ENCODE measurements at regions not wholly inside any gene's neighbourhood (a gene's known extent, or its start where the extent isn't known, plus 50 kb on each side); places are given as distances from the start of the nearest gene placed in this dataset.
A peak's percentile ranks its signal among the peaks of the same experiment; 100 is the strongest.

DNA sequence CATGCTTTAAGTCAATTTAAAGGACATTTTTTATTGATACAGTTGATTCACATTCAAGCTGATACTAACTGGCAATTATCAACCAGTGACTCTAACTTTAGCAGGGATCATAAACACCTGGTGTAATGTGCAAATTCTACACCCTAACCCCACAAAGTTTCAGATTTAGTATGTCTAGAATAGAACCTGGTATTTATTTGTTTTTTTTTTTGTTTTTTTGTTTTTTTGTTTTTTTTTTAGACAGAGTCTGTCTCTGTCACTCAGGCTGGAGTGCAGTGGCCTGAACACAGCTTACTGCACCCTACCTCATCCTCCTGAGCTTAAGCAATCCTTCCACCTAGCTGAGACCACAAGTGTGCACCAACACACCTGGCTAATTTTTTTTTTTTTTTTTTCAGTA lies 311.2 kb upstream of the SEMA6A start:
- no peak for DNase-seq (ENCODE audit: low read depth in 2 of 2)
- H3K4me3 ChIP-seq (replicated peaks in 1 of 2; ENCODE audit: low read depth in 2 of 2, low read length in 2 of 2), result no peak overlapping the region
- TF ChIP-seq, protein P1, sequence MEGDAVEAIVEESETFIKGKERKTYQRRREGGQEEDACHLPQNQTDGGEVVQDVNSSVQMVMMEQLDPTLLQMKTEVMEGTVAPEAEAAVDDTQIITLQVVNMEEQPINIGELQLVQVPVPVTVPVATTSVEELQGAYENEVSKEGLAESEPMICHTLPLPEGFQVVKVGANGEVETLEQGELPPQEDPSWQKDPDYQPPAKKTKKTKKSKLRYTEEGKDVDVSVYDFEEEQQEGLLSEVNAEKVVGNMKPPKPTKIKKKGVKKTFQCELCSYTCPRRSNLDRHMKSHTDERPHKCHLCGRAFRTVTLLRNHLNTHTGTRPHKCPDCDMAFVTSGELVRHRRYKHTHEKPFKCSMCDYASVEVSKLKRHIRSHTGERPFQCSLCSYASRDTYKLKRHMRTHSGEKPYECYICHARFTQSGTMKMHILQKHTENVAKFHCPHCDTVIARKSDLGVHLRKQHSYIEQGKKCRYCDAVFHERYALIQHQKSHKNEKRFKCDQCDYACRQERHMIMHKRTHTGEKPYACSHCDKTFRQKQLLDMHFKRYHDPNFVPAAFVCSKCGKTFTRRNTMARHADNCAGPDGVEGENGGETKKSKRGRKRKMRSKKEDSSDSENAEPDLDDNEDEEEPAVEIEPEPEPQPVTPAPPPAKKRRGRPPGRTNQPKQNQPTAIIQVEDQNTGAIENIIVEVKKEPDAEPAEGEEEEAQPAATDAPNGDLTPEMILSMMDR (IDR thresholded peaks at IDR 0.05; ENCODE audit: low read depth, low read length), result no peak

DNA sequence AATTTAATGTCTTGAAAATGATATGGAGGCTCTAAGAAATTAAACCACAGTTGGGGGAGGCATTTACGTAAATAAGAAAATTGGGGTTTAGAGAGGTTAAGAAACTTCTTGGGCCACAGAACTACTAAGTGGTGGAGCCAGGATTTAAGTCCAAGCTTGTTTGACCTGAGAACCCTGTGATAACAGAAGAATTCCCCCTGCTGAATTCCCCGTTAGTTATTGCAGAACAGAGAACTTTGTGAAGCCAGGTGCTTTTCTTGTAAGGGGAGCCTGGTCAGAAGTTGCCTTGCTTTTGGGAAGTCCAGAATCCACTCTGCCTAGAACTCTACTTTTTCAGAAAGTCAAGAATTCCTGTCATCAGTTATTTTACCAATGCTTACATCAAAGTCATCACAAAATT lies 309.3 kb upstream of the SEMA6A start:
- TF ChIP-seq, protein P1 (IDR thresholded peaks at IDR 0.05; ENCODE audit: low read depth, low read length), result no peak
- no peak for DNase-seq (ENCODE audit: low read depth in 2 of 2)
- no peak overlapping the region for H3K4me3 ChIP-seq (replicated peaks in 1 of 2; ENCODE audit: low read depth in 2 of 2, low read length in 2 of 2)

DNA sequence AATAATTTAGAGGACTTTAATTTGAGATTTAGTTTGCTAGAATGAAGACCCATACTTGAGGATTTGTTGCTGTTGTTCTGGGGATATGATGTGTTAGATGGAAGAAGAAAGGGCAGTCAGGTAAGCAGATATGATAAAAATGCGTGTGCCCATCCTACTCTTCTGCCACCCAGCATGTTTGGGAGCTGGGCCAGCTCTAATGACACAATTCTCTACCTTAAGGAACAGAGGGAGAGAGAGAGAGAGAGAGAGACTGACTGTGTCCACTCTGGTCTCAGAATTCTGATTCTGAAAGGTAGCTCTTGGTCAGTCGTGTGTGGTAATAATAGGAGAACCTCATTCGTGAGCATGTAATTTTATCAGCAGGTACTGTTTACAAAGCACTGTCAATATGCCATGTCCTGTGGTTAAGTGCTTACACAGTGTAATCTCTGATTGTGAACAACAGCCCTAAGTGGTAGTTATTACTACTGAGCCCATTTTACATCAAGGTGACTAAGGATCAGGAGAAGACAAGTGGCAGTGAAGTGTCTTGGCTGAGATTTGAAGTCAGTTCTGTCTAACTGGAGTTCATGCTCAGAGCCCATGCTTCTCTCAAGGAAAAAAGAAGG lies 307.4 kb upstream of the SEMA6A start:
- no peak for DNase-seq (ENCODE audit: low read depth in 2 of 2)
- H3K4me3 ChIP-seq (replicated peaks in 1 of 2; ENCODE audit: low read depth in 2 of 2, low read length in 2 of 2), result no peak overlapping the region
- TF ChIP-seq, protein P1 (IDR thresholded peaks at IDR 0.05; ENCODE audit: low read depth, low read length), result no peak

DNA sequence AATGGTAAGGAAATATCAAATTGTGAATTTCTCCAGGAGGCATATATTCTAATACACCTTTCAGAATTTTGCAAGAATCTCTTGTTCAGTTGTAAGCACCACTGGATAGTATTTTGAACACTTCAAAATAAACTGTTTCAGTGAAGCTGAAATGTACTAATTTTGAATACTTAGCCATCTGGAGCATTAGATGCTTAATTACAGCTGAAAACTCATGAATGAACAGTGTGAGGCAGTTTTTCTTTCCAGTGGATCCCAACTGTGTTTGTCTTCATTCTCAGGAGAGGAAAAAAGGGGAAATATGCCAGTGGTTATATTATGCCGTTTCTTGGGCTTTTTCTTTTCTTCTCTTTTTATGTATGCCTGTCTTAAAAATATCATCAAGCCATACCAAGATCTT lies 306.0 kb upstream of the SEMA6A start:
- H3K4me3 ChIP-seq (replicated peaks in 1 of 2; ENCODE audit: low read depth in 2 of 2, low read length in 2 of 2), result no peak overlapping the region
- no peak for DNase-seq (ENCODE audit: low read depth in 2 of 2)
- TF ChIP-seq, protein P1 (IDR thresholded peaks at IDR 0.05; ENCODE audit: low read depth, low read length), result no peak

DNA sequence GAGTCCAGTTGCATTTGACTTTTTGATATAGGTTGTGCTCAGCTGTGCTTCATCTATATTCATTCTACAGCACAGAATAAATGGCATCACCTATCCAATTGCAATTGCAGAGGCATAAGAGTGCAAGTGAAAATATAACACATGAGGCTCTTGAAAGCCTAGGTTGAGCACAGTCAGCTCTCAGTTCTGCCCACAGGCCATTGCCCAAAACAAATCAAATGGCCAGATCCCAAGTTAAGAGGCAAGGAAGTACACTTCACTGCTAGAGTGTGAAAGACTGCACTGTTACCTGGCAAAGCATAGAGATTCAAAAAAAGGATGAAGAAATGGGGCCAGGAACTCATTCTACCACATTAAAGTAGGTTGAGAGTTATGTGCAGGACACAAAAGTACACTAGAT lies 305.5 kb upstream of the SEMA6A start:
- H3K4me3 ChIP-seq (replicated peaks in 1 of 2; ENCODE audit: low read depth in 2 of 2, low read length in 2 of 2), result no peak overlapping the region
- DNase-seq (ENCODE audit: low read depth in 2 of 2), result no peak
- TF ChIP-seq, protein P1 (IDR thresholded peaks at IDR 0.05; ENCODE audit: low read depth, low read length), result no peak

DNA sequence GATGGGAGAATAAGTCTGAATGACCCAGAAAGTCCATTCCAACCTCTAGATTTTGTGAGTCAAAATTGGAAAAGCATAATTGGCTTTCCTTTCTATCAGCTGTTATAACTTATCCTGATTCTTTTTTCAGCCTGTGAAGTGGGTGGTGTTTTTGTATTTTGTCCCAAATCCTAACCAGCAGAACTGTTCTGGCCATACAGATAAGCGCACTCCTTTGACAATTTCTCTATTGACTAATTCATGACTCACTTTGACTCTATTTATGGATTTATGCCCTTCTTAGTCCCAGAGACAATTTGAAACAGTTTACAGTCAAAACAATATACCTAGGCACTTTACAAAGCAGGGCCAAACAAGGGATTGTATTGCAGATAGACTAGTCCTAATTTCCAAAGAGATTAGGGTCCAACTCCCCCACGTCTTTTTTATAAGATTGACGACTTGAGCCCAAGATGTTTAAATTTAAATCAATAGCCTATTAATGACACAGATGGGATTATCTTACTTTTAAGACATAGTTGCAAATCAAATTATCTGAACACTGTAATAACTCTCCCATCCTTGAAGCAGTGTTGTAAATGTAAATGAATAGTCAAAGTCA lies 301.7 kb upstream of the SEMA6A start:
- H3K4me3 ChIP-seq (replicated peaks in 1 of 2; ENCODE audit: low read depth in 2 of 2, low read length in 2 of 2), result no peak overlapping the region
- TF ChIP-seq, protein P1 (IDR thresholded peaks at IDR 0.05; ENCODE audit: low read depth, low read length), result no peak
- no peak for DNase-seq (ENCODE audit: low read depth in 2 of 2)

DNA sequence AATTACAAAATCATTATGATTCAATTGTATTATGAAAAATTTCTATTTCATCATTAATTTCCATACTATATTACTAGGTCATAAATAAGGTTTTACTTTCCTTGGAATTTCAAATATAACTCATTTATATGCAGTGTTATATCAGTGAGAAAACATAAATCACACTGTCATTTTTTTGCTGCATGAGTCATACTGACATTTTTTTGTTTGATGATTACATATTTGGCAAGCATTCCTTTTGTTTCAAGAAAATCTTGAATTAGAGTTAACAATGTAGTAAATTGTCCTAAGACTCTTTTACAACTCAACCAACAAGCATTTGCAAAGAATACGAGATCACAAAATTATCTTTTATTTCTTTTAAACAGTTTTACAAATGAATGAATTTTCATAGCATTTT lies 298.4 kb upstream of the SEMA6A start:
- DNase-seq (ENCODE audit: low read depth in 2 of 2), result peak; percentile 7 to 10
- no peak overlapping the region for H3K4me3 ChIP-seq (replicated peaks in 1 of 2; ENCODE audit: low read depth in 2 of 2, low read length in 2 of 2)
- TF ChIP-seq, protein P1 (IDR thresholded peaks at IDR 0.05; ENCODE audit: low read depth, low read length), result no peak
